ENCODE measurements at regions not wholly inside any gene's neighbourhood (a gene's known extent, or its start where the extent isn't known, plus 50 kb on each side); places are given as distances from the start of the nearest gene placed in this dataset.

DNA sequence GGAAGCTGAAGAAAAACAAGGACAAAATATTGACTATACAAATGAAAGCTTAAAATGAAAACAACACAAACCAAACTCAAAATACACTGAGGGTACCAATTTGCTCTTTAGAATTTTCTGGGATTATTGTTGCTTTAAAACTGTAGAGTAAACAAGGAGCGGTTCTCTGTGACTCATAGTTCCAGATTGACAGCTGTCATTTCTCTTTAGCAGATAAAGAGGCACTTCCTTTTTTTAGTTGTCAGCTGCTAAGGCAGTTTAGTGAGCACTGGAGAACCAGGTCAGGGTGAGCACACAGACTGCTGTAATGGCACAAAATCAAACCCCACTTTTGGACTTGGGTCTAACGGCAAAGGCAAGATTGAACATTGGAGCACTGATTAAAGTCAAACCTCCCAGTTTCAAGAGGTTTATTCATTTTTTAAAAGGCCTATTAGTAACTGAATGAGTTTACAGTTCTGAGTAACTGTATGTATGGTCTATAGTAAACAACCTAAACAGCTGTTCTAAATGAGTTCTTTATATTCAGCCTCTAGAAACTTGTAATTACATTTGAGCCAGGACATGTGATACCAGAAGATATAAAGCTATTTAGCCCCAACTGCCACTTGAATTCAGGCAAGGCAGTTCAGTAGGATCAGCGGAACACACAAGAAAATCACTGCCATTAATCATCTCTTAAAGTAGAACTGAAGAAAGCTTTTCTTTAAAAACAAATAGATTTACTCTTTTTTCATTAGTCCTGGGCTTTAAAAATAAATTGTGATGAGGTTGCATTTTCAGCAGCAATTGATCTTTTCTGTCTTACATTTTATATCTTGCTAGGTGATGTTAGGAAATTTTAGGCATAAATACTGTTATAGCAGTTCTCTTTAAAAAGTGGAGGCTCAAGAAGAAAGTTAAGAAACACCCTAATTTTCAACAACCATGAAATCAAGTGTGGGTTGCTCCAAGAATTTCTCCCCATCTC lies 71.7 kb upstream of the PRICKLE1 start:
- DNase-seq: no peak

DNA sequence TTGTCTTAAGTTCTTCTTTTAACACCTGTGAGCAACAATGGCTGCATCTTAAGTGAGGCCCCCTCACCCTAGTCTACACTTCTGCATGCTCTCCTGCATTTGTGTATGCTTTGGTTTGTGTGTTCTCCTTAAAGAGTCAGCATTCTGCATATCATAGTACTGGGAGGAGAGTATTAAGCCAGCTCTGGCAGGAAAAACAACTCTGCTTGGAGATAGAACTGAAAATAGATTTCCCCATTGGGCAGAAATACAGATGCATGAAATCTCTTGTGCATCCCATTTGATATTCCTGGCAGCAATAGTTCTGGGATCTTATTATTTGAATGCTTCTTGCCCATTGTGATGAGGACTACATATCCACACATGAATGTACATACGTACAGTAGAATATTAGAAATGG lies 70.6 kb upstream of the PRICKLE1 start:
- no peak for DNase-seq

DNA sequence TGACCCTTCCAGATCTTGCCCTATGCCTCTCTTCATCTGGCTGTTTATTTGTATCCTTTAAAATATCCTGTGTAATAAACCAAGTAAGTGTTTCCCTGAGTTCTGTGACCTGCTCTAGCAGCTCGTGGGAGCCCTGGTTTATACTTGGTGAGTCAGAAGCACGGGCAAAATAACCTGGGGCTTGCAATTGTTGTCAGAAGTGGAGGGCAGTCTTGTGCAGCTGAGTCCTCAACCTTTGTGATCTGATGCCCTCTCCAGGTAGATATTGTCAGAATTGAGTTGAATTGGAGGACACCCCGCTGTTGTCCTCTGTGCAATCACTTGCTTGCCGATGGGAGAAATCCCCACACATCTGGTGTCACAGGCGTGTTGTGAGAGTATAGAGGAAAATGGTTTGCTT lies 62.5 kb upstream of the PRICKLE1 start:
- no peak for DNase-seq

DNA sequence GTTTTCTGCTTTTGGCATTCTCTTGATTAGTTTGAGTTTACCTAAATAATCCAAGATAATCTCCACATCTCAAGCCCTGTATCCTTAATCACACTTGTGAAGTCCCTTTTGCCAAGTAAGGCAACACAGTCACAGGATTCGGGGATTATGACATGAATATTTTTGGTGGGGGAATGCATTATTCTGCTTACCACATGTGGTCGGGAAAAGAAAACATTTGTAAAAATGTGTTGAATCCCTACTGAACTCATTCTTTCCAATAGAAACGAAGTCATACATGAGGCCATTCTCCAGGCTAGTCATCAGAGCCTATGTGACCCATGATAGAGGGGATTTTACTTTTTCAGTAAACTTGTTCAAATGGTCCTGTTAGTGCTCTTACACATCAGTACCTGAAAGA lies 58.5 kb upstream of the PRICKLE1 start:
- DNase-seq: no peak

GRCh38 chr12:42643881-42644579 lies 54.5 kb upstream of the PRICKLE1 start:
- DNase-seq: no peak

DNA sequence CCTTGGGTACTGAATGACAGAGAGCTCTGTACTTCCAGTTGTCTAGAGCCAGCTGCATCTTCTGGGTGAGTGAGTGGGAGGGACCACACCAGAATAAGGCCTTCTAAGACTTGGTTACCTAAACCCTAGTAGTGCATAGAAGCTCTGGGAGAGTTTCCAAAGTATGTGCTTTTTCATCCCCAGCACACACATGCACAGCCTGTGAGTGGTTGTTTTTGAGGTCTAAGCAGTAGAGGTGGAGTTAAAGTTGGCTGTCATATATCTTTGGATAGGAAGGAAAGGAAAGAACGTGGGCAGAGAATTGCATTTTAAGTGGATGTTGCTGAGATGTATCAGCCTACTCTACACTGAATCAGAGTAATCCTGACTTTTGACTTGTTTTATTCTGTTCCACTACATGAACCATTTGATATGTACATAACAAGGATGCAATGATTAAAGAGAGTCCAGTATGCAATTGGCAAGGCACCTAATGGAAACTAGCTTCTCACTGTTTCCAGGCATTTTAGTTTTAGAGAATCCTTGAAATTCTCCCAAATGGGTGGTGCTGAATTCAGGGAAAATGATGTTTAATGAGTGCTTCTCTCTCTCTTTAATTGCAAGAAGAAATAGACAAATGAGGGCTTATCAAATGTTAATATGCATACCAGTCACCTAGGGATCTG lies 51.8 kb upstream of the PRICKLE1 start:
- no peak for DNase-seq

- DNase-seq: no peak
Measured at GRCh38 chr12:42640391-42640790, 50.8 kb upstream of the PRICKLE1 start.

DNA sequence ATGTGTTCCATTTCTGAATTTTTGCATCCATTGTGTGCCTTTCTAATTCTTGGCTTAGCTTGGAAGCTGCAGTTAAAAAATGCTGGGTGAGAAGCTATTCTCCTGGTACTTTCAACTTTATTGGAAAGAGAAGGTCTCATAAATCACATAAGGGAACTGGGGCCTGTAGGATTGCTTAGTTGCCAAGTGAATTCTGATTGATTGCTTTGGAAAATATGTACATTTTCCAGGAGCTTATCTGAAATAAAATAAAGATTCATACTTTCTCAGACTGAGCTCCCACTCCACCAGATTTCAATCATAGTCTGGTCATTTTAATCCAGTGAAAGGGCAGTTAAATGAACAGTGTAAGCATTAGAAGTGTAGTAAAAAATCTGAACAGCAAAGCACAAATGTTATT lies 50.0 kb upstream of the PRICKLE1 start:
- DNase-seq: no peak
